ENCODE measurements at regions not wholly inside any gene's neighbourhood (a gene's known extent, or its start where the extent isn't known, plus 50 kb on each side); places are given as distances from the start of the nearest gene placed in this dataset.
"Not testable (repeated sequence)": the region's sequence is repeated elsewhere in the genome, so short reads cannot be mapped to it uniquely, and the experiment has no call there.

- peak in 3 of 4 experiments; percentile 15 to 44 (median 40) for DNase-seq
These were observed 134.7 kb upstream of the SV2C start for GRCh38 chr5:75948438-75948837.

GRCh38 chr5:75940418-75940817, 142.8 kb upstream of the SV2C start:
- no peak for DNase-seq

- no peak for DNase-seq
These were observed 147.6 kb upstream of the SV2C start for GRCh38 chr5:75935572-75935971.

GRCh38 chr5:75933489-75933888, 149.7 kb upstream of the SV2C start:
- peak in 1 of 4 experiments; percentile 15 for DNase-seq

GRCh38 chr5:75931175-75931574, 152.0 kb upstream of the SV2C start:
- DNase-seq = no peak

GRCh38 chr5:75928992-75929391, 154.2 kb upstream of the SV2C start:
- no peak for DNase-seq

- DNase-seq = no peak
These were observed 160.7 kb upstream of the SV2C start for GRCh38 chr5:75922480-75922879.

- no peak for DNase-seq
These were observed 162.2 kb upstream of the SV2C start for GRCh38 chr5:75921011-75921410.

- DNase-seq = no peak
These were observed 167.0 kb upstream of the SV2C start for GRCh38 chr5:75916144-75916543.

GRCh38 chr5:75909223-75909622, 174.0 kb upstream of the SV2C start:
- no peak for DNase-seq

GRCh38 chr5:75907651-75908050, 175.5 kb upstream of the SV2C start:
- no peak for DNase-seq

GRCh38 chr5:75894482-75894881, 177.2 kb upstream of the POC5 start:
- no peak for DNase-seq

- no peak for DNase-seq
These were observed 174.5 kb upstream of the POC5 start for GRCh38 chr5:75891736-75892135.

GRCh38 chr5:75891020-75891419, 173.8 kb upstream of the POC5 start:
- DNase-seq = no peak

- DNase-seq = no peak
These were observed 173.3 kb upstream of the POC5 start for GRCh38 chr5:75890546-75890945.

- DNase-seq = peak in 1 of 4 experiments; percentile 11
These were observed 169.5 kb upstream of the POC5 start for GRCh38 chr5:75886706-75887105.

GRCh38 chr5:75885849-75886596, 168.8 kb upstream of the POC5 start:
- peak; percentile 19 to 45 (median 35) for DNase-seq

GRCh38 chr5:75885321-75885720, 168.1 kb upstream of the POC5 start:
- DNase-seq = no peak

- DNase-seq = no peak
These were observed 152.7 kb upstream of the POC5 start for GRCh38 chr5:75869891-75870290.

- DNase-seq = no peak
These were observed 145.6 kb upstream of the POC5 start for GRCh38 chr5:75862872-75863271.

GRCh38 chr5:75859621-75860020, 142.4 kb upstream of the POC5 start:
- not testable (repeated sequence) for DNase-seq

- DNase-seq = no peak
These were observed 138.8 kb upstream of the POC5 start for GRCh38 chr5:75856056-75856455.

GRCh38 chr5:75848077-75848476, 130.8 kb upstream of the POC5 start:
- no peak for DNase-seq

- DNase-seq = no peak
These were observed 130.4 kb upstream of the POC5 start for GRCh38 chr5:75847561-75848021.

GRCh38 chr5:75844301-75844700, 127.1 kb upstream of the POC5 start:
- DNase-seq = no peak

All from suppressor macrophage (primary cell).